WTC11 (cell line): ENCODE measurements at regions not wholly inside any gene's neighbourhood (a gene's known extent, or its start where the extent isn't known, plus 50 kb on each side); places are given as distances from the start of the nearest gene placed in this dataset.

Experiments
- ATAC-seq: fragments of 200-7000 bp; cut with Tn5 transposase; 2 replicates; pipeline ENCODE4 v1.10.0; 2021; ENCODE audit warnings: mild to moderate bottlenecking, moderate library complexity
- CTCF ChIA-PET: fragments of 300-600 bp; sonication (Branson Sonifier 250); formaldehyde crosslinking; loops from one replicate; lab custom pipeline; 2021; ENCODE audit warnings: antibody characterized with exemption; lab: Charles Lee
- POLR2A ChIA-PET: fragments of 350-600 bp; sonication (Branson Sonifier 250); formaldehyde crosslinking; loops from one replicate; lab custom pipeline; 2021; ENCODE audit warnings: antibody characterized with exemption; lab: Charles Lee
- DNase-seq: peaks from one replicate; pipeline ENCODE4 v3.0.0; 2021; ENCODE audit warnings: low spot score
- H3K27ac Mint-ChIP-seq: 2 replicates; pipeline ENCODE4 v1.8.0; 2021; ENCODE audit warnings: mixed read lengths
- H3K27me3 Mint-ChIP-seq: 2 replicates; pipeline ENCODE4 v1.8.0; 2021; ENCODE audit warnings: low read depth, mild to moderate bottlenecking, moderate library complexity, mixed read lengths
- H3K36me3 Mint-ChIP-seq: 2 replicates; pipeline ENCODE4 v1.8.0; 2021; ENCODE audit warnings: mixed read lengths
- H3K4me1 Mint-ChIP-seq: 2 replicates; pipeline ENCODE4 v1.8.0; 2022; ENCODE audit warnings: mixed read lengths
- H3K4me3 Mint-ChIP-seq: 2 replicates; pipeline ENCODE4 v1.8.0; 2021; ENCODE audit warnings: mild to moderate bottlenecking, moderate library complexity, mixed read lengths
- H3K9me3 Mint-ChIP-seq: 2 replicates; pipeline ENCODE4 v1.8.0; 2021; ENCODE audit warnings: mixed read lengths
- ATF1 ChIP-seq: sonication (generic); formaldehyde crosslinking; IDR thresholded peaks from 2 replicates; pipeline ENCODE4 v1.8.1; 2023; ENCODE audit warnings: mild to moderate bottlenecking, moderate library complexity, missing genetic modification reagents
- ATF6 ChIP-seq: sonication (generic); formaldehyde crosslinking; IDR thresholded peaks from 2 replicates; pipeline ENCODE4 v1.8.1; 2023; ENCODE audit warnings: mild to moderate bottlenecking, missing genetic modification reagents
- E2F5 ChIP-seq: sonication (generic); formaldehyde crosslinking; IDR thresholded peaks from 2 replicates; pipeline ENCODE4 v1.8.1; 2022; ENCODE audit warnings: mild to moderate bottlenecking, moderate library complexity, missing genetic modification reagents
- ETV6 ChIP-seq: sonication (generic); formaldehyde crosslinking; IDR thresholded peaks from 2 replicates; pipeline ENCODE4 v1.8.1; 2022; ENCODE audit warnings: mild to moderate bottlenecking, missing genetic modification reagents
- FOXP1 ChIP-seq: sonication (generic); formaldehyde crosslinking; IDR thresholded peaks from 2 replicates; pipeline ENCODE4 v1.8.0; 2022; ENCODE audit warnings: missing genetic modification reagents, mild to moderate bottlenecking, moderate library complexity, borderline replicate concordance
- GABPB1 ChIP-seq: sonication (generic); formaldehyde crosslinking; IDR thresholded peaks from 2 replicates; pipeline ENCODE4 v1.8.1; 2023; ENCODE audit warnings: mild to moderate bottlenecking, missing genetic modification reagents
- GRHL2 ChIP-seq: fragments of 250-450 bp; sonication (Bioruptor Pico); IDR thresholded peaks from 2 replicates; pipeline ENCODE4 v1.8.0; 2022; ENCODE audit warnings: mild to moderate bottlenecking, moderate library complexity; ENCODE audit not compliant: insufficient replicate concordance, severe bottlenecking
- GTF2I ChIP-seq: fragments of 250-450 bp; sonication (Bioruptor Pico); conservative IDR thresholded peaks from 2 replicates; pipeline ENCODE4 v1.4.0; 2021; ENCODE audit warnings: mild to moderate bottlenecking
- MXD4 ChIP-seq: fragments of 250-450 bp; sonication (Bioruptor Pico); IDR thresholded peaks from 2 replicates; pipeline ENCODE4 v1.8.0; 2021; ENCODE audit warnings: mild to moderate bottlenecking, moderate library complexity, borderline replicate concordance
- NFATC4 ChIP-seq: fragments of 250-450 bp; sonication (Bioruptor Pico); IDR thresholded peaks from 2 replicates; pipeline ENCODE4 v1.9.0; 2021; ENCODE audit warnings: mild to moderate bottlenecking
- NR3C1 ChIP-seq: sonication (generic); formaldehyde crosslinking; conservative IDR thresholded peaks from 2 replicates; pipeline ENCODE4 v1.8.1; 2023; ENCODE audit warnings: low read depth, mild to moderate bottlenecking, missing genetic modification reagents
- OVOL2 ChIP-seq: fragments of 250-450 bp; sonication (Bioruptor Pico); IDR thresholded peaks from 2 replicates; pipeline ENCODE4 v1.9.0; 2021; ENCODE audit warnings: mild to moderate bottlenecking, borderline replicate concordance
- RORB ChIP-seq: fragments of 250-450 bp; sonication (Bioruptor Pico); IDR thresholded peaks from 2 replicates; pipeline ENCODE4 v1.9.0; 2021; ENCODE audit warnings: mild to moderate bottlenecking
- SMAD4 ChIP-seq: sonication (generic); formaldehyde crosslinking; IDR thresholded peaks from 2 replicates; pipeline ENCODE4 v1.8.0; 2022; ENCODE audit warnings: mild to moderate bottlenecking, missing genetic modification reagents
- SOX15 ChIP-seq: fragments of 250-450 bp; sonication (Bioruptor Pico); IDR thresholded peaks from 2 replicates; pipeline ENCODE4 v1.9.0; 2021; ENCODE audit warnings: mild to moderate bottlenecking
- SP1 ChIP-seq: sonication (generic); formaldehyde crosslinking; conservative IDR thresholded peaks from 2 replicates; pipeline ENCODE4 v1.8.1; 2022; ENCODE audit warnings: missing genetic modification reagents
- TCF7 ChIP-seq: sonication (generic); formaldehyde crosslinking; IDR thresholded peaks from 2 replicates; pipeline ENCODE4 v1.8.0; 2022; ENCODE audit warnings: mild to moderate bottlenecking, low read depth, missing genetic modification reagents, moderate library complexity
- TEAD4 ChIP-seq: sonication (generic); formaldehyde crosslinking; IDR thresholded peaks from 2 replicates; pipeline ENCODE4 v1.8.0; 2022; ENCODE audit warnings: mild to moderate bottlenecking, missing genetic modification reagents
- TP53 ChIP-seq: sonication (generic); formaldehyde crosslinking; IDR thresholded peaks from 2 replicates; pipeline ENCODE4 v1.8.1; 2023; ENCODE audit warnings: mild to moderate bottlenecking, missing genetic modification reagents
- USF2 ChIP-seq: sonication (generic); formaldehyde crosslinking; IDR thresholded peaks from 2 replicates; pipeline ENCODE4 v1.8.1; 2023; ENCODE audit warnings: mild to moderate bottlenecking, missing genetic modification reagents, moderate library complexity
- ZNF121 ChIP-seq: sonication (generic); formaldehyde crosslinking; IDR thresholded peaks from 2 replicates; pipeline ENCODE4 v1.8.0; 2023; ENCODE audit warnings: missing genetic modification reagents
- ZNF263 ChIP-seq: sonication (generic); formaldehyde crosslinking; IDR thresholded peaks from 2 replicates; pipeline ENCODE4 v1.8.1; 2022; ENCODE audit warnings: low read depth, mild to moderate bottlenecking, moderate library complexity, missing genetic modification reagents
- ZNF396 ChIP-seq: fragments of 250-450 bp; sonication (Bioruptor Pico); IDR thresholded peaks from 2 replicates; pipeline ENCODE4 v1.8.0; 2021; ENCODE audit warnings: mild to moderate bottlenecking, moderate library complexity, borderline replicate concordance
- TF ChIP-seq, protein P1 (sequence below): fragments of 250-450 bp; sonication (Bioruptor Pico); IDR thresholded peaks from 2 replicates; pipeline ENCODE4 v1.8.0; 2021; ENCODE audit warnings: mild to moderate bottlenecking
- TF ChIP-seq, protein P2 (sequence below): fragments of 250-450 bp; sonication (Bioruptor Pico); IDR thresholded peaks from 2 replicates; pipeline ENCODE4 v1.9.0; 2021; ENCODE audit warnings: moderate library complexity, mild to moderate bottlenecking, inconsistent platforms, borderline replicate concordance
- TF ChIP-seq, protein P3 (sequence below): fragments of 250-450 bp; sonication (Bioruptor Pico); IDR thresholded peaks from 2 replicates; pipeline ENCODE4 v1.9.0; 2021; ENCODE audit warnings: mild to moderate bottlenecking

GRCh38 chr2:48247206-48247605, 67.3 kb upstream of the FOXN2 start:
- DNase-seq: no peak
- POLR2A ChIA-PET: no interaction called here
- TF ChIP-seq SMAD4 (CRISPR knock-in tag) (no peak), USF2 (no peak), ZNF121 (CRISPR knock-in tag) (no peak), RORB (CRISPR knock-in tag) (no peak), SOX15 (CRISPR knock-in tag) (no peak), GABPB1 (CRISPR knock-in tag) (no peak), SP1 (no peak), GTF2I (no peak), OVOL2 (CRISPR knock-in tag) (no peak), ZNF263 (CRISPR knock-in tag) (no peak), ZNF396 (CRISPR knock-in tag) (no peak), MXD4 (CRISPR knock-in tag) (no peak), E2F5 (CRISPR knock-in tag) (no peak), FOXP1 (CRISPR knock-in tag) (no peak), NR3C1 (CRISPR knock-in tag) (no peak), TCF7 (no peak), TEAD4 (CRISPR knock-in tag) (no peak)
- TF ChIP-seq, protein P1, sequence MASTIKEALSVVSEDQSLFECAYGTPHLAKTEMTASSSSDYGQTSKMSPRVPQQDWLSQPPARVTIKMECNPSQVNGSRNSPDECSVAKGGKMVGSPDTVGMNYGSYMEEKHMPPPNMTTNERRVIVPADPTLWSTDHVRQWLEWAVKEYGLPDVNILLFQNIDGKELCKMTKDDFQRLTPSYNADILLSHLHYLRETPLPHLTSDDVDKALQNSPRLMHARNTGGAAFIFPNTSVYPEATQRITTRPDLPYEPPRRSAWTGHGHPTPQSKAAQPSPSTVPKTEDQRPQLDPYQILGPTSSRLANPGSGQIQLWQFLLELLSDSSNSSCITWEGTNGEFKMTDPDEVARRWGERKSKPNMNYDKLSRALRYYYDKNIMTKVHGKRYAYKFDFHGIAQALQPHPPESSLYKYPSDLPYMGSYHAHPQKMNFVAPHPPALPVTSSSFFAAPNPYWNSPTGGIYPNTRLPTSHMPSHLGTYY: no peak
- TF ChIP-seq, protein P2, sequence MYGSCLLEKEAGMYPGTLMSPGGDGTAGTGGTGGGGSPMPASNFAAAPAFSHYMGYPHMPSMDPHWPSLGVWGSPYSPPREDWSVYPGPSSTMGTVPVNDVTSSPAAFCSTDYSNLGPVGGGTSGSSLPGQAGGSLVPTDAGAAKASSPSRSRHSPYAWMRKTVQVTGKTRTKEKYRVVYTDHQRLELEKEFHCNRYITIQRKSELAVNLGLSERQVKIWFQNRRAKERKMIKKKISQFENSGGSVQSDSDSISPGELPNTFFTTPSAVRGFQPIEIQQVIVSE (CRISPR knock-in tag): no peak
- TF ChIP-seq, all 79 proteins: peak for 0
- Mint-ChIP-seq H3K9me3 (no peaks in the 10 kb centered on the region), H3K36me3 (no peaks in the 10 kb centered on the region), H3K27me3 (no peaks in the 10 kb centered on the region), H3K4me1 (peaks cover 7% of the 10 kb centered on the region), H3K4me3 (no peak overlapping the region), H3K27ac (no peak overlapping the region)
- CTCF ChIA-PET: no interaction called here
- no peak for ATAC-seq

DNA sequence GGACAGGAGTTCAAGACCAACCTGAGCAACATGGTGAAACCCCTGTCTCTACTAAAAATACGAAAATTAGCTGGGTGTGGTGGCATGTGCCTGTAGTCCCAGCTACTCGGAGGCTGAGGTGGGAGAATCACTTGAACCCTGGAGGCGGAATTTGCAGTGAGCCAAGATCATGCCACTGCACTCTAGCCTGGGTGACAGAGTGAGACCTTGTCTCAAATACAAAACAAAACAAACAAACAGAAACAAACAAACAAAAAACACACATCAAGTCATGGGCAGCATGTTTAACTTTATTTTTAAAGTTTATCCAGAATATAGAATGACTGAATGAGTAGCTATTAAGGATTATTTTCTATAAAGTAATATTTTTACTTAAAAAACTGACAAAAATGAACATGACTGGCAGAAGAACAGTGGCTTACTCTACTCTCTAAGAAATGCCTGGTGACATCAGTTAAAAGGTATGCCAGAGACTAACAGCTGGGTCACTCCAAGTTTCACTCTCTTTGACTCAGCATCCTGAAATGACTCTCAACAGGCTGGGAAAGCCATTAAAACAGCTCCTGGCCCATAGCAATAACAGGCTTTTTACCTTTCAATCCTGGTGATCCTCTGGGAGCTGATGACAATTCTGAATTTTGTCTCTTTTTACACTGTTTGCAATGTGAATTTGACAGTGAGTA, 66.1 kb upstream of the FOXN2 start:
- peaks cover 7% of the 10 kb centered on the region for H3K4me1 Mint-ChIP-seq
- peak; percentile 78 for ATAC-seq
- H3K27me3 Mint-ChIP-seq: no peaks in the 10 kb centered on the region
- no peaks in the 10 kb centered on the region for H3K9me3 Mint-ChIP-seq
- no peaks in the 10 kb centered on the region for H3K36me3 Mint-ChIP-seq
- ChIA-PET CTCF (no interaction called here), POLR2A (no interaction called here)
- H3K27ac Mint-ChIP-seq: peak overlapping the region; percentile 49; the same call in 1 of the 2 replicates
- no peak for TF ChIP-seq NFATC4
- TF ChIP-seq E2F5 (CRISPR knock-in tag): no peak
- no peak for TF ChIP-seq ETV6 (CRISPR knock-in tag)
- no peak for TF ChIP-seq MXD4 (CRISPR knock-in tag)
- TF ChIP-seq, protein P3, sequence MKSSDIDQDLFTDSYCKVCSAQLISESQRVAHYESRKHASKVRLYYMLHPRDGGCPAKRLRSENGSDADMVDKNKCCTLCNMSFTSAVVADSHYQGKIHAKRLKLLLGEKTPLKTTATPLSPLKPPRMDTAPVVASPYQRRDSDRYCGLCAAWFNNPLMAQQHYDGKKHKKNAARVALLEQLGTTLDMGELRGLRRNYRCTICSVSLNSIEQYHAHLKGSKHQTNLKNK (CRISPR knock-in tag): no peak
- no peak for TF ChIP-seq TCF7
- TF ChIP-seq TP53: no peak
- TF ChIP-seq GRHL2: no peak
- TF ChIP-seq ATF6 (CRISPR knock-in tag): no peak
- TF ChIP-seq ATF1 (CRISPR knock-in tag): no peak
- no peak for TF ChIP-seq RORB (CRISPR knock-in tag)
- DNase-seq: no peak
- H3K4me3 Mint-ChIP-seq: no peak overlapping the region
